HG03457 (cell line): ENCODE measurements at regions not wholly inside any gene's neighbourhood (a gene's known extent, or its start where the extent isn't known, plus 50 kb on each side); places are given as distances from the start of the nearest gene placed in this dataset.
A peak's percentile ranks its signal among the peaks of the same experiment; 100 is the strongest.
"Not testable (repeated sequence)": the region's sequence is repeated elsewhere in the genome, so short reads cannot be mapped to it uniquely, and the experiment has no call there.

ENCODE experiments used
- ATAC-seq: cut with Tn5 transposase; IDR thresholded peaks from one replicate; pipeline ENCODE4 v1.9.1; 2021; ENCODE audit warnings: moderate number of reproducible peaks; ENCODE audit not compliant: unreplicated experiment

DNA sequence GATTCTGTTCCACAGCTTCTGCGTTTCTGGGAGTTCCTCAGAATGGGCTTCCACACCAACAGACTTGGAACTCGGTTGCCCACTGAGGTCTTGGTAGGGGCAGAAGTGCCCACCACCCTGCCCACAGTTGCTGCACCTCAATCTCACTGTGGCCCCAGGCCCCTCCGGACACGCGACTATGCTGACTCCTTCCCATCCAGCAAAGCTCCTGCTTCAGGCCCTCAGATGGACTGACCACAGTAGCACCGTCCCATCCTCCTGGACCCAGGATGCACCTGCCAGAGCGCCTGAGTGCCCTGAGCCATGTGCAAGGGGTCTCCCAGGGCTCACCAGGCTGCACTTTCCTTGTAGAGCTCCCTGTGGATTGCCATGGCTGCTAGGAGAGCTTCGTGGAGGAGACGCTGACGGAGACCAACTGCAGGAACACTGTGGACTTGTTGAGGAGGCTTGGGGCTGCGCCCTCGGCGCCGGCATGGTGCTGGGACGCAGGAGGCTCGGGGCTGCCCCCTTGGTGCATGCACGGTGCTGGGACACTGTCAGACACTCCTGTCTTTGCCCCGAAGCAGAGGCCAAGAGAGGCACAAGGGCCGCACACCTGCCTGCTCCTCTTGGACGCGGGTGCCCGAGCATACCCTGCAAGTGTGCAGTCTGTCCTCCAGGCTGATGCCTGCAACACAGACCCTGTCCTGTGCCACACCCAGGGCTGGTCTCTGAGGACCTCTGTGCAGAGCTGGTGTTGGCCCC, 201.3 kb downstream of the LIPI start:
- ATAC-seq = not testable (repeated sequence)

GRCh38 chr21:14008436-14008835, 202.3 kb downstream of the LIPI start:
- not testable (repeated sequence) for ATAC-seq

GRCh38 chr21:14008006-14008405, 202.7 kb downstream of the LIPI start:
- not testable (repeated sequence) for ATAC-seq

DNA sequence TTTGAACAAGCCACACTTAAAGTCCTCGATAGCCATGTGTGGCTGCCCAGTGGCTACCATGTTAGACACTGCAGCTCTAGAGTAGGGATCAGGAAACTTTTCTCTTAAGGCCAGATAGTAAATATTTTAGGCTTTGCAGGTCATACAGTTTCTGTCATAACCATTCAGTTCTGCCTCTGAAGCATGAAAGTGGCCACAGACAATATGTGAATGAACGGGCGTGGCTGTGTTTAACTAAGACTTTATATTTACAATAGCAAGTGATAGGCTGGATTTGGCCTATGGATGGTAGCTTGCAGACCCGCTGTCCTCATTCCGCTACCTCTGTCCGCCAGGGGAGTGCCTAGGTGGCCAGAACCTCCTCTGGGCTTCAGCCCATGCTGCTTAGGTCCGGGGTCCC, 204.6 kb downstream of the LIPI start:
- ATAC-seq = not testable (repeated sequence)

DNA sequence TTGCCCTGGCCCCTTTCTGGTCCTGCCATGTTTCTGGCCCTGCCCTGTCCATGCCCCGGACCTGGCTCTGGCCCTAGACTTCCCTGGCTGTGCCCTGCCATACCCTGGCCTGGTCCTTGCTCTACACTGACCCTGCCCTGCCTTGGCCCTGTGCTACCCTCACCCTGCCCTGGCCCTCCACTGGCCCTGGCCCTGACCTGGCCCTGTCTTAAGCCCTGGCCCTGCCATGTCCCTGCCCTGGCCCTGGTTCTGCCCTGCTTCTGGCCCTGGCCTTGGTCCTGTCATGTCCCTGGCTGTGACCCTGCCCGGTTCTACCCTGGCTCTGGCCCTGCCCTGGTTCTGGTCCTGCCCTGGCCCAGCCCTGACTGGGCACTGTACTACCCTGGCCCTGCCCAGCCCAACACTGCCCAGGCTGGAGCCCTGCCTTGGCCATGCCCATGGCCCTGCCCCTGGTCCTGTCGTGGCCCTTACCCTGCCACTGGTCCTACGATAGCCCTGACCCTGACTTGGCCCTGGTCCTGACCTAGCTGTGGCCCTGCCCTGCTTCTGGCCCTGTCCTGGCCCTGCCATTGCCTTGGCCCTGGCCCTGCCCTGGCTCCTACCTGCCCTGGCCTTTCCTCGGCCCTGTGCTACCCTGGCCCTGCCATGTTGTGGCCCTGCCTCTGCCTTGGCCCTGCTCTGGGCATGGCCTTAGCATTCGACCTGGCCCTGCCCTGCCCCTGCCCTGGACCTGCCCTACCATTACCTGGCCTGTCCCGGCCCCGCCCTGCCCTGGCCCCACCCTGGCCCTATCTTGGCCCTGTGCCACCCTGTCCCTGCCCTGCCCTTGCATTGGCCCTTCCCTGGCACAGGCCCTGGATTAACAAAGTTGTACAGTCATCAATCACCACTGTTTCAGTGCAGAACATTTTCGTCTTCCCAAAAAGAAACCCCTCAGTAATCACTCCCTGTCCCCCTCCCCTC, 223.5 kb downstream of the LIPI start:
- ATAC-seq = not testable (repeated sequence)

DNA sequence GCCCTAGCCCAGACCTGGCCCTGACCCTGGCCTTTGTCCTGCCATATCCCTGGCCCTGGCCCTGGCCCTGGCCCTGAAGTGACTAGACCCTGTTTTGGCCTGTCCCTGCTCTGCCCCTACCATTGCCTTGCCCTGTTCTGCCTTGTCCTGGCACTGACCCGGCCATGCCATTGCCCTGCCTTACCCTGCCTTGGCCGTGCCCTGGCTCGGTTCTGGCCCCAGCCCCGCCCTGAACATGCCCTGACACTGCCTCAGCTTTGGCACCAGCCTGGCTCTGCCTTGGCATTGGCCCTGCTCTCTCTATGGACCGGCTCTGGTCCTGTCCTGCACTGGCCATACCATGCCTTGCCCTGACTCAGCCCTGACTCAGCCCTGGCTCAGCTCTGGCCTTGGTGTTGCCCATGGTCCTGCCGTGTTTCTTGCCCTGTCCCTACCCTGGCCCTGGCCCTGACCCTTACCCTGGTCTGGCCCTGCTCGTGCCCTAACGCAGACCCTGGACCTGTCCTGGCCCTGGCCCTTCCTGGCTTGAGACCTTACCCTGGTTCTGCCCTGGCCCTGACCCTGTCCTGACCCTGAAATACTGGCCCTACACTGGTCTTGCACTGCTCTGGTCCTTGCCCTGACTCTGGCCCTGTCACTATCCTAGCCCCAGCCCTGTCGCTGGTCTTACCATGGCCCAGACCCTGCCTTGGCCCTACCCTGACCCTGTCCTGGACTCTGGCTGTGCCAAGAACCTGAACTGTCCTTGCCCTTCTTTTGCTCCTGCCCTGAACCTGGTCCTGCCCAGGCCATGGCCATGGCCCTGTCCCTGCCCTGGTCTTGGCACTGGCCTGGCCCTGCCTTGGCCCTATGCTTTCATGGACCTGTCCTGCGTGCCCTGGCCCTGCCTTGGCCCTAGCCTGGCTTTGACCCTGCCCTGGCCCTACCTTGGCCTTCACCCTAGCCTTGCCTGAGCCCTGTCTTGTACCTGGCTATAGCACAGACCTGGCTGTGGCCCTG, 224.6 kb downstream of the LIPI start:
- not testable (repeated sequence) for ATAC-seq

GRCh38 chr21:13985137-13985864, 225.5 kb downstream of the LIPI start:
- ATAC-seq = not testable (repeated sequence)

DNA sequence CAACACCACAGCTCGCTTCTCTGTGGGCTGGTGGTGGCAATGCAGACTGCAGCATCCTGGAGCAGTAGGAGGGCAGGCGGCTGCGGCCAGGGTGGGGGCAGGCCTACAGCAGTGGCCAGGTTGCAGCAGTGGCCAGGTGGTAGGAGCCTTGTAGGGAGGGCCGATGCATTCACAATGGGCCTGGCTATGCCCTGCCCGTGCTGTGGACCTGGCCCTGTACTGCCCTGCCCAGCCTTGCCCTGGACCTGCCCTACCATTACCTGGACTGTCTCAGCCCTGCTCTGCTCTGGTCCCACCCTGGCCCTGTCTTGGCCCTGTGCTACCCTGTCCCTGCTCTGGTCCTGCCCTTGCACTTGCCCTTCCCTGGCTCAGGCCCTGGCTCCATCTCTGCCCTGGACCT, 226.0 kb downstream of the LIPI start:
- not testable (repeated sequence) for ATAC-seq

GRCh38 chr21:13981176-13982087, 229.3 kb downstream of the LIPI start:
- not testable (repeated sequence) for ATAC-seq

DNA sequence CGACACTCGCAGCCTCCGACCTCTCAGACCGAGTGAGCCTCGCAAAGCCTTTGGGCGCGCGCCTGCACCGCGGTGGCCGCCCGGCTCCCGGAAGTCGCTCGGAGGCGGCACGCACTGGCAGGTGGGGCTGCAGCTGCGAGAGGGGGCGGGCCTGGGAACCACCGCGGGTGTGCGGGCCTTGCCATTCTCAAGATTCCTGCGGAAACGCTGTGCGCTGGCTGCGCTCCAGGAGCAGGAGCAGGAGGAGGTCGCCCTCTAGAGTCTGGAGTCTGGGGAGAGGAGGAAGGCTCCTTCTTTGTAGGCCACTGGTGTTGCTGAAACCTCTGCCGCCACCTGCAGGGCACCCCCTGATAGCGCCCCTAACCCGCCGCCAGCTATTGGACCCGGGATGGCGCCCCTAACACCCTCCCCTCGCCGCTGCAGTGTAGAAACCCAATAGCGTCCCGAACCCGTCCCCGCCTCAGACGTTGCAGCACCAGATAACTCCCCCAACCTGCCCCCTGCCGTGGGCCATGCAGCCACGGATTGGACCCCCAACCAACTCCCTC, 230.6 kb downstream of the LIPI start:
- ATAC-seq = peak; percentile 96

- not testable (repeated sequence) for ATAC-seq
Observed at GRCh38 chr21:13979608-13980007, 231.1 kb downstream of the LIPI start.

- not testable (repeated sequence) for ATAC-seq
Observed at GRCh38 chr21:13974582-13974981, 236.2 kb downstream of the LIPI start.

DNA sequence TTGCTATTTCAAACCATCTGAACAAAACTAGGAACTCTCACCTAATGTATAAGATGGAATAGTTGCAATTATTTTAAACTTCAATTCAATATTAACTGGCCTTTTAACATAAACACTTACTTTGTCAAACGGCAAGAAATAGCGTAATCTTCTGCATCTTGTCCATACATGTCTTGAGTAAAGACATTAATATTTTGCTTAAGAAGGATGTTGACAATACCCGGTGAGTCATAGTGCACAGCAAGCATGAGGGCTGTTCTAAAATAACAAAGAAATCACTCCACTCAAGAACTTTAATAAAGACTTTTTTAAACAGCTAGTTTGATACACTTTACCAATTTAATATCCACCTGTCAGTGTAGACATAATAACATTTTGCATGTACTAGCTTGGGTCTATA, 240.9 kb downstream of the LIPI start:
- not testable (repeated sequence) for ATAC-seq

GRCh38 chr21:13969002-13969401, 241.8 kb downstream of the LIPI start:
- not testable (repeated sequence) for ATAC-seq

- not testable (repeated sequence) for ATAC-seq
Observed at GRCh38 chr21:13963259-13963658, 247.5 kb downstream of the LIPI start.

GRCh38 chr21:13937236-13937635, 273.5 kb downstream of the LIPI start:
- no peak for ATAC-seq

DNA sequence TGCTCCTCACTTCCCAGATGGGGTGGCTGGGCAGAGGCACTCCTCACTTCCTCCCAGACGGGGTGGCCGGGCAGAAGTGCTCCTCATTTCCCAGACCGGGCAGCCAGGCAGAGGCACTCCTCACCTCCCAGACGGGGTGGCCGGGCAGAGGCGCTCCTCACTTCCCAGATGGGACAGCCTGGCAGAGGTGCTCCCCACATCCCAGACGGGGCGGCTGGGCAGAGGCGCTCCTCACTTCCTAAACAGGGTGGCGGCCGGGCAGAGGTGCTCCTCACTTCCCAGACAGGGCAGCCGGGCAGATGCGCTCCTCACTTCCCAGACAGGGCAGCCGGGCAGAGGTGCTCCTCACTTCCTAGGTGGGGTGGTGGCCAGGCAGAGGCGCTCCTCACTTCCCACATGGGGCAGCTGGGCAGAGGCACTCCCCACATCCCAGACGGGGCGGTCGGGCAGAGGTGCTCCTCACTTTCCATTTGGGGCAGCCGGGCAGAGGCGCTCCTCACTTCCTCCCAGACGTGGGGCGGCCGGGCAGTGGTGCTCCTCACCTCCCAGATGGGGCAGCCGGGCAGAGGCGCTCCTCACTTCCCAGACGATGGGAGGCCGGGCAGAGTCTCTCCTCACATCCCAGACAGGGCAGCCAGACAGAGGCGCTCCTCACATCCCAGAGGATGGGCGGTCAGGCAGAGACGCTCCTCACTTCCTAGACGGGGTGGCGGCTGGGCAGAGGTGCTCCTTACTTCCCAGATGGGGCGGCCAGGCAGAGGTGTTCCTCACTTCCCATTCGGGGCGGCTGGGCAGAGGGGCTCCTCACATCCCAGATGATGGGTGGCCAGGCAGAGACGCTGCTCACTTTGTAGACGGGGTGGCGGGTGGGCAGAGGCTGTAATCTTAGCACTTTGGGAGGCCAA, 274.5 kb downstream of the LIPI start:
- not testable (repeated sequence) for ATAC-seq
